ENCODE measurements at regions not wholly inside any gene's neighbourhood (a gene's known extent, or its start where the extent isn't known, plus 50 kb on each side); places are given as distances from the start of the nearest gene placed in this dataset.

GRCh38 chr16:49969091-49970030 lies 55.7 kb upstream of the CNEP1R1 start (continued):
- TF ChIP-seq ZFP36 (IDR thresholded peaks at IDR 0.05; ENCODE audit: borderline replicate concordance, low read depth, low read length, partially characterized antibody) (peak; percentile 3), ZBTB38 (CRISPR knock-in tag; IDR thresholded peaks at IDR 0.05) (0 out of 2 replicates have a peak, but pooled peaks have one; percentile 23), ZSCAN25 (CRISPR knock-in tag; IDR thresholded peaks at IDR 0.05) (no peak), IRF1 (CRISPR knock-in tag; IDR thresholded peaks at IDR 0.05; ENCODE audit: low read depth) (no peak), FOXO4 (CRISPR knock-in tag; conservative IDR thresholded peaks at IDR 0.05) (0 out of 2 replicates have a peak, but pooled peaks have one; percentile 40), ZSCAN20 (CRISPR knock-in tag; IDR thresholded peaks at IDR 0.05; ENCODE audit: borderline replicate concordance) (no peak), GATAD2A (CRISPR knock-in tag; IDR thresholded peaks at IDR 0.05) (no peak), ZNF7 (CRISPR knock-in tag; IDR thresholded peaks at IDR 0.05) (peak; percentile 94)
- TF ChIP-seq, protein P1, sequence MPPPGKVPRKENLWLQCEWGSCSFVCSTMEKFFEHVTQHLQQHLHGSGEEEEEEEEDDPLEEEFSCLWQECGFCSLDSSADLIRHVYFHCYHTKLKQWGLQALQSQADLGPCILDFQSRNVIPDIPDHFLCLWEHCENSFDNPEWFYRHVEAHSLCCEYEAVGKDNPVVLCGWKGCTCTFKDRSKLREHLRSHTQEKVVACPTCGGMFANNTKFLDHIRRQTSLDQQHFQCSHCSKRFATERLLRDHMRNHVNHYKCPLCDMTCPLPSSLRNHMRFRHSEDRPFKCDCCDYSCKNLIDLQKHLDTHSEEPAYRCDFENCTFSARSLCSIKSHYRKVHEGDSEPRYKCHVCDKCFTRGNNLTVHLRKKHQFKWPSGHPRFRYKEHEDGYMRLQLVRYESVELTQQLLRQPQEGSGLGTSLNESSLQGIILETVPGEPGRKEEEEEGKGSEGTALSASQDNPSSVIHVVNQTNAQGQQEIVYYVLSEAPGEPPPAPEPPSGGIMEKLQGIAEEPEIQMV (CRISPR knock-in tag; IDR thresholded peaks at IDR 0.05; ENCODE audit: low read depth): no peak
